HCT116 (cell line): ENCODE measurements at regions not wholly inside any gene's neighbourhood (a gene's known extent, or its start where the extent isn't known, plus 50 kb on each side); places are given as distances from the start of the nearest gene placed in this dataset.

Experiments
- ATAC-seq: fragments of 200-7000 bp; cut with Tn5 transposase; 2 replicates; pipeline ENCODE4 v1.9.1; 2020; ENCODE audit warnings: mild to moderate bottlenecking, moderate library complexity
- BruUV-seq: library from RNA; stranded (reverse); fragments of 400-500 nt; replicated peaks from 2 replicates; lab custom pipeline; 2021; lab: Mats Ljungman, UMichigan
- CTCF ChIA-PET: fragments of 300-600 bp; sonication (Branson Sonifier 250); formaldehyde crosslinking; loops from one replicate; lab custom pipeline; 2021; ENCODE audit warnings: antibody characterized with exemption; lab: Charles Lee
- POLR2A ChIA-PET: fragments of 300-600, 350-600 bp; sonication (Branson Sonifier 250); formaldehyde crosslinking; loops from one replicate; lab custom pipeline; 2021; ENCODE audit warnings: antibody characterized with exemption; lab: Charles Lee
- RAD21 ChIA-PET, 2 experiments: fragments of 300-600 bp; sonication (Branson Sonifier 250); formaldehyde crosslinking; loops; one replicate each; lab custom pipeline; 2023; ENCODE audit warnings: low total read pairs in 2 of 2; ENCODE audit not compliant: uncharacterized antibody in 2 of 2, unreplicated experiment in 2 of 2, low non-redundant PET in 1 of 2; lab: Charles Lee
- DNase-seq: peaks from one replicate; pipeline ENCODE4 v3.0.0-alpha.2; 2010; ENCODE audit warnings: low read depth, low spot score
- H2AFZ ChIP-seq: fragments of 200-600 bp; shearing (Covaris generic), sonication (generic); 2 replicates; pipeline ENCODE4 v1.6.1; 2017; ENCODE audit warnings: low read depth, mixed run types, mixed read lengths, antibody characterized with exemption, low read length; ENCODE audit not compliant: poor library complexity, severe bottlenecking
- H3K27ac ChIP-seq: 2 replicates; pipeline ENCODE4 v1.5.1; 2012; ENCODE audit warnings: low read depth, low read length
- H3K27me3 ChIP-seq: fragments of 200-600 bp; sonication (generic); 2 replicates; pipeline ENCODE4 v1.6.1; 2016; ENCODE audit warnings: mixed run types, low read length, mixed read lengths; ENCODE audit not compliant: insufficient read depth
- H3K36me3 ChIP-seq, 2 experiments: fragments of 200-500 bp in 1 of 2; fragments of 200-600 bp in 1 of 2; sonication (Bioruptor generic) in 1 of 2; sonication (generic) in 1 of 2; 2 replicates each; pipeline versions ENCODE4 v1.5.1 to v1.6.1; 2014 to 2016; ENCODE audit warnings: low read length in 2 of 2, inconsistent platforms in 1 of 2, mixed read lengths in 1 of 2, mixed run types in 1 of 2; ENCODE audit not compliant: insufficient read depth in 2 of 2, control insufficient read depth in 1 of 2
- H3K4me1 ChIP-seq, 2 experiments: fragments of 200-600 bp in 1 of 2; sonication (generic) in 1 of 2; 2 replicates each; pipeline versions ENCODE4 v1.5.1 to v1.6.1; 2012 to 2017; ENCODE audit warnings: low read length in 2 of 2, inconsistent platforms in 1 of 2, mild to moderate bottlenecking in 1 of 2, mixed read lengths in 1 of 2, mixed run types in 1 of 2, moderate library complexity in 1 of 2; ENCODE audit not compliant: insufficient read depth in 2 of 2, control insufficient read depth in 1 of 2
- H3K4me2 ChIP-seq: fragments of 200-600 bp; sonication (generic); 2 replicates; pipeline ENCODE4 v1.6.1; 2017; ENCODE audit warnings: mixed run types, low read length, mixed read lengths
- H3K4me3 ChIP-seq, 2 experiments: fragments of 200-600 bp in 1 of 2; sonication (generic) in 1 of 2; replicated peaks in 1 of 2; 2 replicates each; pipeline ENCODE4 v1.5.1; 2011 to 2016; ENCODE audit warnings: low read length in 2 of 2, control low read depth in 1 of 2, low read depth in 1 of 2, mild to moderate bottlenecking in 1 of 2, mixed read lengths in 1 of 2, mixed run types in 1 of 2
- H3K79me2 ChIP-seq: fragments of 200-600 bp; sonication (generic); 2 replicates; pipeline ENCODE4 v1.6.1; 2017; ENCODE audit warnings: mild to moderate bottlenecking, mixed run types, low read length, moderate library complexity, mixed read lengths; ENCODE audit not compliant: insufficient read depth
- H3K9ac ChIP-seq: fragments of 200-600 bp; sonication (generic); 2 replicates; pipeline ENCODE4 v1.6.1; 2016; ENCODE audit warnings: low read length, mixed read lengths
- H3K9me2 ChIP-seq: fragments of 200-600 bp; sonication (generic), shearing (Covaris generic); 2 replicates; pipeline ENCODE4 v1.6.1; 2017; ENCODE audit warnings: mixed run types, mild to moderate bottlenecking, moderate library complexity; ENCODE audit not compliant: insufficient read depth
- H3K9me3 ChIP-seq, 2 experiments: fragments of 200-500 bp in 1 of 2; fragments of 200-600 bp in 1 of 2; sonication (Bioruptor generic) in 1 of 2; sonication (generic) in 1 of 2; 2 replicates each; pipeline ENCODE4 v1.6.1; 2014 to 2017; ENCODE audit warnings: low read length in 2 of 2, mixed read lengths in 2 of 2, inconsistent platforms in 1 of 2, low read depth in 1 of 2, mild to moderate bottlenecking in 1 of 2, mixed run types in 1 of 2, moderate library complexity in 1 of 2; ENCODE audit not compliant: control insufficient read depth in 1 of 2, insufficient read depth in 1 of 2
- H4K20me1 ChIP-seq: fragments of 200-600 bp; sonication (generic), shearing (Covaris generic); 2 replicates; pipeline ENCODE4 v1.6.1; 2017; ENCODE audit warnings: mixed run types, mild to moderate bottlenecking, moderate library complexity; ENCODE audit not compliant: insufficient read depth
- CEBPB ChIP-seq: IDR thresholded peaks from 2 replicates; pipeline ENCODE4 v1.6.1; 2012; ENCODE audit warnings: low read depth
- FOSL1 ChIP-seq: IDR thresholded peaks from 2 replicates; pipeline ENCODE4 v1.6.1; 2012; ENCODE audit warnings: low read depth
- JUND ChIP-seq: IDR thresholded peaks from 2 replicates; pipeline ENCODE4 v1.6.1; 2012
- POLR2AphosphoS5 ChIP-seq: IDR thresholded peaks from 2 replicates; pipeline ENCODE4 v1.6.1; 2011; ENCODE audit warnings: mild to moderate bottlenecking, low read depth, low read length, moderate library complexity
- RAD21 ChIP-seq: IDR thresholded peaks from 2 replicates; pipeline ENCODE4 v1.6.1; 2012; ENCODE audit warnings: low read depth, mild to moderate bottlenecking
- SIN3A ChIP-seq: IDR thresholded peaks from 2 replicates; pipeline ENCODE4 v1.6.1; 2012; ENCODE audit warnings: low read depth
- SP1 ChIP-seq: IDR thresholded peaks from 2 replicates; pipeline ENCODE4 v1.6.1; 2012; ENCODE audit warnings: low read depth
- SRF ChIP-seq: IDR thresholded peaks from 2 replicates; pipeline ENCODE4 v1.6.1; 2012; ENCODE audit warnings: low read depth
- ZBTB33 ChIP-seq: IDR thresholded peaks from 2 replicates; pipeline ENCODE4 v1.6.1; 2011; ENCODE audit warnings: mild to moderate bottlenecking, low read length, moderate library complexity; ENCODE audit not compliant: insufficient replicate concordance; ENCODE audit errors: extremely low read depth
- ZFX ChIP-seq: fragments of 450-650 bp; IDR thresholded peaks from 2 replicates; pipeline ENCODE4 v1.6.1; 2017
- ZNF274 ChIP-seq: fragments of 200-500 bp; sonication (Bioruptor generic); IDR thresholded peaks from 2 replicates; pipeline ENCODE4 v1.6.1; 2014; ENCODE audit warnings: mild to moderate bottlenecking, low read depth, low read length, inconsistent platforms
- intact Hi-C: fragments of 100-400 bp; cut with micrococcal nuclease; formaldehyde crosslinking; loops from 2 replicates; pipeline ENCODE4 v1.10.0; 2022

GRCh38 chr12:83996671-83997070 is 915.9 kb downstream of the SLC6A15 start (continued):
- no peak for TF ChIP-seq CEBPB
- TF ChIP-seq SP1, result no peak

- H3K4me3 ChIP-seq, result no peak overlapping the region
- intact Hi-C loops, result no loop called here
- H3K36me3 ChIP-seq, result no peaks in the 10 kb centered on the region
- H3K79me2 ChIP-seq, result no peaks in the 10 kb centered on the region
- no peak overlapping the region for H3K9ac ChIP-seq
- TF ChIP-seq SIN3A, result no peak
- no peak for TF ChIP-seq POLR2AphosphoS5
- TF ChIP-seq FOSL1, result no peak
- TF ChIP-seq ZFX, result no peak
- no peak for TF ChIP-seq JUND
- no peak for TF ChIP-seq ZNF274
- no peak for TF ChIP-seq SRF
- TF ChIP-seq ZBTB33, result no peak
- TF ChIP-seq RAD21, result no peak
- H3K27me3 ChIP-seq, result no peaks in the 10 kb centered on the region
- DNase-seq (no peak), ATAC-seq (no peak)
- ChIA-PET RAD21 (no interaction called here), CTCF (no interaction called here), POLR2A (no interaction called here)
- no peak overlapping the region for H2AFZ ChIP-seq
- H3K9me2 ChIP-seq, result no peaks in the 10 kb centered on the region
- H3K4me2 ChIP-seq, result no peak overlapping the region
- no peaks in the 10 kb centered on the region for H4K20me1 ChIP-seq
- no TSS peak for BruUV-seq
- H3K9me3 ChIP-seq, result no peaks in the 10 kb centered on the region
- no peaks in the 10 kb centered on the region for H3K4me1 ChIP-seq
- no peak overlapping the region for H3K27ac ChIP-seq
Measured at GRCh38 chr12:83985084-83985483, 927.5 kb downstream of the SLC6A15 start.
